ENCODE measurements at regions not wholly inside any gene's neighbourhood (a gene's known extent, or its start where the extent isn't known, plus 50 kb on each side); places are given as distances from the start of the nearest gene placed in this dataset.

GRCh38 chr10:57186201-57186600 lies 825.1 kb upstream of the ZWINT start:
- no peak overlapping the region for H3K27ac ChIP-seq
- no peak for TF ChIP-seq CTCF (IDR thresholded peaks at IDR 0.05)
- no peak for TF ChIP-seq ZFX (IDR thresholded peaks at IDR 0.05; ENCODE audit: borderline replicate concordance)

GRCh38 chr10:57169597-57169996 lies 808.5 kb upstream of the ZWINT start:
- no peak overlapping the region for H3K27ac ChIP-seq
- no peak for TF ChIP-seq ZFX (IDR thresholded peaks at IDR 0.05; ENCODE audit: borderline replicate concordance)
- no peak for TF ChIP-seq CTCF (IDR thresholded peaks at IDR 0.05)

- no peak for TF ChIP-seq ZFX (IDR thresholded peaks at IDR 0.05; ENCODE audit: borderline replicate concordance)
- no peak for TF ChIP-seq CTCF (IDR thresholded peaks at IDR 0.05)
These were observed 807.7 kb upstream of the ZWINT start for GRCh38 chr10:57168611-57169240.

GRCh38 chr10:57165671-57166070 lies 804.6 kb upstream of the ZWINT start:
- no peak overlapping the region for H3K27ac ChIP-seq
- no peak for TF ChIP-seq ZFX (IDR thresholded peaks at IDR 0.05; ENCODE audit: borderline replicate concordance)
- no peak for TF ChIP-seq CTCF (IDR thresholded peaks at IDR 0.05)

More at GRCh38 chr10:57168611-57169240, 807.7 kb upstream of the ZWINT start:
- peak overlapping the region; percentile 14; the same call in 1 of the 2 replicates for H3K27ac ChIP-seq

- no peak for TF ChIP-seq ZFX (IDR thresholded peaks at IDR 0.05; ENCODE audit: borderline replicate concordance)
- TF ChIP-seq CTCF (IDR thresholded peaks at IDR 0.05) = no peak
- H3K27ac ChIP-seq = no peak overlapping the region
These were observed 801.2 kb upstream of the ZWINT start for GRCh38 chr10:57162231-57162630.

- H3K27ac ChIP-seq = no peak overlapping the region
- no peak for TF ChIP-seq CTCF (IDR thresholded peaks at IDR 0.05)
- no peak for TF ChIP-seq ZFX (IDR thresholded peaks at IDR 0.05; ENCODE audit: borderline replicate concordance)
These were observed 800.1 kb upstream of the ZWINT start for GRCh38 chr10:57161157-57161556.

GRCh38 chr10:57145548-57145947 lies 784.5 kb upstream of the ZWINT start:
- no peak for TF ChIP-seq CTCF (IDR thresholded peaks at IDR 0.05)
- TF ChIP-seq ZFX (IDR thresholded peaks at IDR 0.05; ENCODE audit: borderline replicate concordance) = no peak
- no peak overlapping the region for H3K27ac ChIP-seq

All from 22Rv1 (cell line).